CD4-positive, CD25-positive, alpha-beta regulatory T cell (primary cell): ENCODE measurements at regions not wholly inside any gene's neighbourhood (a gene's known extent, or its start where the extent isn't known, plus 50 kb on each side); places are given as distances from the start of the nearest gene placed in this dataset.

Experiments used
- ATAC-seq, 2 donors: fragments of 150-1000 bp; cut with Tn5 transposase; one replicate each; pipeline ENCODE4 v1.10.0; 2021; ENCODE audit warnings: low read depth in 2 of 2, moderate number of reproducible peaks in 2 of 2, moderate library complexity in 1 of 2
- DNase-seq, 3 donors: peaks; one replicate each; pipeline versions ENCODE4 v3.0.0 to v3.0.0-alpha.2; 2012 to 2022; ENCODE audit warnings: mixed read lengths in 1 of 3
- H3K27ac ChIP-seq: one replicate; pipeline ENCODE4 v1.7.0; 2013; ENCODE audit warnings: mild to moderate bottlenecking, low read length; ENCODE audit not compliant: insufficient read depth, poor library complexity, severe bottlenecking
- H3K27me3 ChIP-seq: one replicate; pipeline ENCODE4 v1.7.0; 2013; ENCODE audit warnings: low read length; ENCODE audit not compliant: control insufficient read depth, insufficient read depth
- H3K36me3 ChIP-seq: one replicate; pipeline ENCODE4 v1.7.0; 2013; ENCODE audit warnings: mild to moderate bottlenecking, low read length, moderate library complexity; ENCODE audit not compliant: control insufficient read depth, insufficient read depth
- H3K4me1 ChIP-seq: 2 replicates; pipeline ENCODE4 v1.7.0; 2013; ENCODE audit warnings: mild to moderate bottlenecking, low read length; ENCODE audit not compliant: insufficient read depth, control insufficient read depth, poor library complexity, severe bottlenecking
- H3K4me3 ChIP-seq: one replicate; pipeline ENCODE4 v1.7.0; 2013; ENCODE audit warnings: low read depth, mild to moderate bottlenecking, low read length, moderate library complexity
- H3K9me3 ChIP-seq, 2 experiments: 1 replicate in 1 of 2; 2 replicates in 1 of 2; pipeline ENCODE4 v1.7.0; 2013; ENCODE audit warnings: low read length in 2 of 2, mild to moderate bottlenecking in 1 of 2, moderate library complexity in 1 of 2; ENCODE audit not compliant: control insufficient read depth in 2 of 2
- H3K27ac Mint-ChIP-seq, 3 donors: one replicate each; pipeline ENCODE4 v1.8.0; 2020 to 2022; ENCODE audit warnings: mild to moderate bottlenecking in 3 of 3, mixed read lengths in 3 of 3, moderate library complexity in 2 of 3
- H3K27me3 Mint-ChIP-seq: one replicate; pipeline ENCODE4 v1.8.0; 2022; ENCODE audit warnings: mild to moderate bottlenecking, mixed read lengths
- H3K36me3 Mint-ChIP-seq: one replicate; pipeline ENCODE4 v1.8.0; 2020; ENCODE audit warnings: mixed read lengths
- H3K4me1 Mint-ChIP-seq, 4 donors: one replicate each; pipeline ENCODE4 v1.8.0; 2020 to 2022; ENCODE audit warnings: mixed read lengths in 4 of 4, mild to moderate bottlenecking in 1 of 4
- H3K4me3 Mint-ChIP-seq, 4 donors: one replicate each; pipeline ENCODE4 v1.8.0; 2020 to 2022; ENCODE audit warnings: mild to moderate bottlenecking in 4 of 4, mixed read lengths in 4 of 4, moderate library complexity in 3 of 4
- H3K9me3 Mint-ChIP-seq, 7 donors: one replicate each; pipeline ENCODE4 v1.8.0; 2020 to 2022; ENCODE audit warnings: mixed read lengths in 7 of 7, mild to moderate bottlenecking in 3 of 7, moderate library complexity in 2 of 7

DNA sequence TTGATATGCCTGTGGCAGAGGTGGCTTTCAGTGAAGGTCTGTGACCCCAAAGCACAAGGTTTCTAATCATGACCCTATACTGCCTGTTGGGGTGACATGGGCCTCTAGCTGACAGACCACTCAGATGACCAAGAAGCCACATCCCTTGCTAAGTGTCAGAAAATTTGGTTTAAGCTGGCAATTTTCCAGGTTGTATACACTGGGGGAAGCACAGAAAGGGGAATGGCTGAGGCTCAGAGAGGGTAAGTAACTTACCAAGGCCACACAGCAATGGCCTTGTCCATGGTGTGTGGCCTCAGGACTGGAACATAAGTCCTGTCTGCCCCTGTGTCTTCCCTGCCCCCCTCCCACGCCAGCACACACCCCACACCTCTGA is 66.9 kb upstream of the PRDM11 start:
- H3K27me3 Mint-ChIP-seq = no peaks in the 10 kb centered on the region
- H3K36me3 Mint-ChIP-seq = no peaks in the 10 kb centered on the region
- H3K27ac ChIP-seq = no peak overlapping the region
- no peak overlapping the region for H3K4me3 Mint-ChIP-seq
- no peaks in the 10 kb centered on the region for H3K36me3 ChIP-seq
- peaks cover 6 to 47% (median 25%) of the 10 kb centered on the region in 4 donors for H3K4me1 Mint-ChIP-seq
- no peaks in the 10 kb centered on the region for H3K27me3 ChIP-seq
- peak overlapping the region in 2 of 3 donors; percentile 52 to 60 for H3K27ac Mint-ChIP-seq
- no peaks in the 10 kb centered on the region for H3K9me3 Mint-ChIP-seq
- ATAC-seq (no peak), DNase-seq (no peak)
- no peaks in the 10 kb centered on the region for H3K9me3 ChIP-seq
- peaks cover 19% of the 10 kb centered on the region for H3K4me1 ChIP-seq
- H3K4me3 ChIP-seq = no peak overlapping the region

GRCh38 chr11:45079943-45080719 is 66.3 kb upstream of the PRDM11 start:
- Mint-ChIP-seq H3K4me1 (peaks cover 6 to 47% (median 25%) of the 10 kb centered on the region in 4 donors), H3K36me3 (no peaks in the 10 kb centered on the region), H3K9me3 (no peaks in the 10 kb centered on the region), H3K27ac (peak overlapping the region; percentile 90 to 97 (median 91)), H3K4me3 (peak overlapping the region in 3 of 4 donors; percentile 14 to 65 (median 57)), H3K27me3 (no peaks in the 10 kb centered on the region)
- Histone ChIP-seq H3K4me1 (peaks cover 19% of the 10 kb centered on the region), H3K27ac (peak overlapping the region; percentile 41), H3K27me3 (no peaks in the 10 kb centered on the region), H3K9me3 (no peaks in the 10 kb centered on the region), H3K36me3 (no peaks in the 10 kb centered on the region), H3K4me3 (no peak overlapping the region)
- ATAC-seq = peak; percentile 92 to 93
- DNase-seq = peak; percentile 9 to 80 (median 50)

DNA sequence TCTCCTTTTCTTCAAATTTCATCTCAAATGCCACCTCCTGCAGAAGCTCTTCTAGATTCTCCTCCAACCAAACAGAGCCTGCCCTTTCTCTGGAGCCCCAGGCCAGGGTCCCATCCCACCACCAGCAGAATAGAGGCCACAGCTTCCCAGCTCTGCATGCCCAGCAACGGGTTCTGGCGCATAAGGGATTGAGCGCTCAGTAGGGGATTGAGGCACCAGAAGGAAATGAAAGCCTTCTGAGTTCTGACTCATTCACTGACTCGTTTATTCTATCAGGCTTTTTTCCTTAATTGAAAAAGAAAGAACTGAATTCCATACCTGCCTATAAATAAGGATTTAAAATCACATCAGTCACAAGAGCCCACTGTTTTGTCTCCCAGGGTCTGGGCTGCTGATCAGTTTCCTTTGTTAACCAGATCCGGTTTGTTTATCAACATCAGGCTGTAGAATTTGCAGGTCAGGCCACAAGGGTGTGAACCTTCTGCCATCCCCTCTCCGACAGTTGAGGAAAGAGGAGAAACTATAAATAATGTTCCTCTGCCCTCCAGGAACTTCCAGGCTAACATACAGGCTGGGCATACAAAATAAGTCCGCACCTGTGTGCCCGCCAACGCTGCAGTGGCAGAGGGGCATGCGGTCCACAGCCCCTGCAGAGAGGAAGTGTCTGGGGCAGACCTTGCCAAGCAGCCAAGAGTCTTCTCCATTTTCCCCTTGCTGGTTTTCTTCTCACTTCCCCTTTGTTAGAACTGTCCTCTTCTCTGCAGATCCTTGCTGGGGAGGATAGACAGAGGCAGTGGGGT is 63.5 kb upstream of the PRDM11 start:
- Mint-ChIP-seq H3K9me3 (no peaks in the 10 kb centered on the region), H3K4me1 (peaks cover 6 to 47% (median 25%) of the 10 kb centered on the region in 4 donors), H3K4me3 (no peak overlapping the region), H3K36me3 (no peaks in the 10 kb centered on the region), H3K27me3 (no peaks in the 10 kb centered on the region), H3K27ac (peak overlapping the region in 1 of 3 donors; percentile 88)
- no peak for DNase-seq
- Histone ChIP-seq H3K27ac (no peak overlapping the region), H3K4me1 (peaks cover 19% of the 10 kb centered on the region), H3K4me3 (no peak overlapping the region), H3K9me3 (no peaks in the 10 kb centered on the region), H3K36me3 (no peaks in the 10 kb centered on the region), H3K27me3 (no peaks in the 10 kb centered on the region)
- no peak for ATAC-seq

DNA sequence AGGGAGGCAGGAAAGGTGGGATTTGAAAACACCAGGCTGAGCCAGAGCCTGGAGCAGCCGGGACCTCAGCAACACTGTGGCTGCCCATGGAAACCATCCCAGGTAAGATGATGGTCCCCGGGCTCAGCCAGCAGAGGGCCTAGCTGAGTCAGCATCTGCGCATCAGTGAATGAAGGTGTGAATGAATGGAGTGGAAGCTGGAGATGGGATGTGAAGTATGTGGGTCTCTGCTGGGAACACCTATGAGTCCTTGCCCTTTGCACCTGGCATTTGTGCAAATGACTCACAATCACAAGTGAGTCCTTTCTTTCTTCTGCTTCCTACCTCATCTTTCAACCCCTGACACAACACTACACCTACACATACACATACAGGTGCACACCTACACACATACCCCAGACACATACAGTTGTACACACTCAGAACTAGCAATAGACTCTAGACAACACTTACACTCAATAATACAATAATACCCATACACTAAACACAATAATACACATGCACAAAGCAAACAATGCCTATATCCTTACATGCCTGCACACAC is 62.8 kb upstream of the PRDM11 start:
- Histone ChIP-seq H3K4me1 (peaks cover 19% of the 10 kb centered on the region), H3K27me3 (no peaks in the 10 kb centered on the region), H3K36me3 (no peaks in the 10 kb centered on the region), H3K27ac (no peak overlapping the region), H3K9me3 (no peaks in the 10 kb centered on the region), H3K4me3 (no peak overlapping the region)
- ATAC-seq = no peak
- H3K36me3 Mint-ChIP-seq = no peaks in the 10 kb centered on the region
- no peak overlapping the region for H3K4me3 Mint-ChIP-seq
- H3K9me3 Mint-ChIP-seq = no peaks in the 10 kb centered on the region
- no peaks in the 10 kb centered on the region for H3K27me3 Mint-ChIP-seq
- H3K4me1 Mint-ChIP-seq = peaks cover 6 to 42% (median 25%) of the 10 kb centered on the region in 4 donors
- no peak overlapping the region for H3K27ac Mint-ChIP-seq
- DNase-seq = no peak

DNA sequence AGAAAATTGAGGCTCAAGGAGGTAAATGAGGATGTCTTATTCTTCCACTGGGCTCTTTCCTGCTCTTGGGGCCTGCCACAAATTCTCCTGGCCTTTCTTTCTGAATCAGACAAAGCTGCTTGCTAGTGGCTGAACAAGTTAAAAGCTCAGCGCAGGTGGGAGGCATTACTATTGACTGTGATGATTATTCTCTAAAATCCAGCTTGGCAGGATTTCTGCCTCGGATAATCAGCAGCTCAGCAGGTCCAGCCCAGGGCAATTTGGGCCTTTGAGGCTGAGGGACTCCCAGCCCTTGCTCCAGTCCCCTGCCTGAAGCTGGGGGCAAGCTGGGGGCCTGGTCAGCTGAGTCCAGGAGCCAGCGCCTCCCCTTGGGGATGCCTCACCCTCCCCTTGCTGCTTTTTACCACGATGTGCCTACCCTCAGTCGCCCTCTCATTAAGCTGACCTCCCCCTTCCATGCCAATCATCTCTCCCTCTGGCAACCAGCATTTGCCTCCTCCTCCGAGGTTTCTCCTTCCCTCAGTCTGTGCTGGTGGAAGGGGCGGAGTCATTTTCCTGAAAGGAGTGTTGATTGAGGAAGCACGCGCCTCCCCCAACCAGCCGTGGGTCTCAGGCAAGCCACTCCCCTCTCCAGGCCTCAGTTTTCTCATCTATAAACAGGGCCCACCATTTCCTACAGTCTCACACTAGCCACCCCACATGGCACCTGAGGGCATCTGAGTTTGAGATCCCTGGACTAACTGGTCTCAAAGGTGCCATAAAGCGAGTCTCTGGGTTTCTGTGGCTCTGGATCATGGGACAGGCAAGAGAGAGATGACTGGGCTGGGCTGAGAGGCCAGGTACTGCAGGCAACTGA is 60.6 kb upstream of the PRDM11 start:
- Mint-ChIP-seq H3K27me3 (no peaks in the 10 kb centered on the region), H3K27ac (peak overlapping the region in 1 of 3 donors; percentile 51), H3K9me3 (no peaks in the 10 kb centered on the region), H3K36me3 (no peaks in the 10 kb centered on the region), H3K4me3 (no peak overlapping the region), H3K4me1 (peaks cover 6 to 23% (median 9%) of the 10 kb centered on the region in 4 donors)
- Histone ChIP-seq H3K27ac (no peak overlapping the region), H3K36me3 (no peaks in the 10 kb centered on the region), H3K27me3 (peaks cover 2% of the 10 kb centered on the region), H3K4me3 (no peak overlapping the region), H3K4me1 (peaks cover 2% of the 10 kb centered on the region), H3K9me3 (no peaks in the 10 kb centered on the region)
- ATAC-seq (no peak), DNase-seq (no peak)

- H3K27ac Mint-ChIP-seq = peak overlapping the region in 2 of 3 donors; percentile 51 to 56
- Histone ChIP-seq H3K27ac (no peak overlapping the region), H3K9me3 (no peaks in the 10 kb centered on the region), H3K4me3 (no peak overlapping the region), H3K27me3 (peaks cover 2% of the 10 kb centered on the region), H3K36me3 (no peaks in the 10 kb centered on the region), H3K4me1 (no peaks in the 10 kb centered on the region)
- H3K36me3 Mint-ChIP-seq = no peaks in the 10 kb centered on the region
- peaks cover 2% of the 10 kb centered on the region for H3K27me3 Mint-ChIP-seq
- ATAC-seq = no peak
- no peaks in the 10 kb centered on the region for H3K9me3 Mint-ChIP-seq
- no peak overlapping the region for H3K4me3 Mint-ChIP-seq
- H3K4me1 Mint-ChIP-seq = peaks cover 6 to 19% (median 9%) of the 10 kb centered on the region in 4 donors
- DNase-seq = no peak
Measured at GRCh38 chr11:45086526-45086925, 59.9 kb upstream of the PRDM11 start.
